ENCODE measurements at regions not wholly inside any gene's neighbourhood (a gene's known extent, or its start where the extent isn't known, plus 50 kb on each side); places are given as distances from the start of the nearest gene placed in this dataset.
"Not testable (repeated sequence)": the region's sequence is repeated elsewhere in the genome, so short reads cannot be mapped to it uniquely, and the experiment has no call there.

DNA sequence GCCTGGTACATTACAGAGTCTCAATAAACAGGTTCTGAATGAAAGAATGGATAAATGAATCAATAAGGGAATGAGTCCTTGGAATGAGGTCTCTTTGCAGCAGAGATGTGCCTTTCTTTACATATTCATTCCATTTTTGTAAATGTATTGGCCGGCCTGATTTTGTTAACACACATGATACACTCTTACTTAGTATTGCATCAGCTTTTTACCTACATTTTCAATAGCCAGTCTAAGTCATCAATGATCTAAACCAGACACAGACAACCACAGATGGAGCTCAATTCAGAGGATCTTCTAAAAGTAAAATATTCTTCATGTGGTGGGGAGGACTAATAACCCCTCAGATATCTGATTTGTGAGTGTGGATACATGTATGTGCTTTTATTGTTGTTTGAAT lies 653.1 kb downstream of the LMO4 start:
- no peak overlapping the region for H3K27ac ChIP-seq (ENCODE audit: low read depth, low read length, severe bottlenecking)
- 88 to 100% methylated on average over 1 of the region's 1 CpG for WGBS, 2 experiments (ENCODE audit: insufficient coverage in 2 of 2)
- no peaks in the 10 kb centered on the region for H3K9me3 ChIP-seq (ENCODE audit: control insufficient read depth, low read length)
- H3K36me3 ChIP-seq (ENCODE audit: control insufficient read depth, insufficient read depth, low read length) = no peaks in the 10 kb centered on the region
- H3K4me1 ChIP-seq (ENCODE audit: control insufficient read depth, insufficient read depth, low read length, poor library complexity, severe bottlenecking) = peaks cover 6% of the 10 kb centered on the region
- no peak overlapping the region for H3K4me3 ChIP-seq (ENCODE audit: extremely low read depth, insufficient read depth, low read length, poor library complexity, severe bottlenecking)

GRCh38 chr1:87983841-87984240 lies 655.2 kb downstream of the LMO4 start:
- no peaks in the 10 kb centered on the region for H3K36me3 ChIP-seq (ENCODE audit: control insufficient read depth, insufficient read depth, low read length)
- no CpG with 5 or more reads among the region's 1 CpG for WGBS, 2 experiments (ENCODE audit: insufficient coverage in 2 of 2)
- H3K4me1 ChIP-seq (ENCODE audit: control insufficient read depth, insufficient read depth, low read length, poor library complexity, severe bottlenecking) = peaks cover 6% of the 10 kb centered on the region
- H3K4me3 ChIP-seq (ENCODE audit: extremely low read depth, insufficient read depth, low read length, poor library complexity, severe bottlenecking) = no peak overlapping the region
- H3K27ac ChIP-seq (ENCODE audit: low read depth, low read length, severe bottlenecking) = no peak overlapping the region
- H3K9me3 ChIP-seq (ENCODE audit: control insufficient read depth, low read length) = no peaks in the 10 kb centered on the region

DNA sequence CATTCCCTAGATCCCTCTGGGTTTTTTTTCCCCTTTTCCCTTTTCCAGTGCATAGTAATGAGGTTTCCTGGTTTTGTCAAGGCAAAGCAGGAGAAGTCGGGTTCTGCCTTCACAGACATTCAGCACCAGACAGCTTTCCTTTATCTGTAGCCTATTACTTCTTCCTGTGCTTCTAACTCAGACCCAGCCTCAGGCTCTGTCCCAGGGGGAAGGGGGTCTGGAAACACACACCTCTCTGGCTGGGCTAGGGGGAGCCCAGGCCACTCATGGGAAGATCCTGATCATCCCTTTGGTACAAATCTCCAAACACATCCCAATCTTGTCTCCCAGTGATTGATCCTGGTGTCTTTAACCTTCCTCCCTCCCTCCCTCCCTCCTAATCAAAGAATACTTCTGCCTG lies 656.4 kb downstream of the LMO4 start:
- WGBS, 2 experiments (ENCODE audit: insufficient coverage in 2 of 2) = no CpG with 5 or more reads among the region's 1 CpG
- Histone ChIP-seq H3K4me1 (ENCODE audit: control insufficient read depth, insufficient read depth, low read length, poor library complexity, severe bottlenecking) (peaks cover 6% of the 10 kb centered on the region), H3K36me3 (ENCODE audit: control insufficient read depth, insufficient read depth, low read length) (no peaks in the 10 kb centered on the region), H3K4me3 (ENCODE audit: extremely low read depth, insufficient read depth, low read length, poor library complexity, severe bottlenecking) (no peak overlapping the region), H3K9me3 (ENCODE audit: control insufficient read depth, low read length) (no peaks in the 10 kb centered on the region), H3K27ac (ENCODE audit: low read depth, low read length, severe bottlenecking) (peak overlapping the region; percentile 25)

DNA sequence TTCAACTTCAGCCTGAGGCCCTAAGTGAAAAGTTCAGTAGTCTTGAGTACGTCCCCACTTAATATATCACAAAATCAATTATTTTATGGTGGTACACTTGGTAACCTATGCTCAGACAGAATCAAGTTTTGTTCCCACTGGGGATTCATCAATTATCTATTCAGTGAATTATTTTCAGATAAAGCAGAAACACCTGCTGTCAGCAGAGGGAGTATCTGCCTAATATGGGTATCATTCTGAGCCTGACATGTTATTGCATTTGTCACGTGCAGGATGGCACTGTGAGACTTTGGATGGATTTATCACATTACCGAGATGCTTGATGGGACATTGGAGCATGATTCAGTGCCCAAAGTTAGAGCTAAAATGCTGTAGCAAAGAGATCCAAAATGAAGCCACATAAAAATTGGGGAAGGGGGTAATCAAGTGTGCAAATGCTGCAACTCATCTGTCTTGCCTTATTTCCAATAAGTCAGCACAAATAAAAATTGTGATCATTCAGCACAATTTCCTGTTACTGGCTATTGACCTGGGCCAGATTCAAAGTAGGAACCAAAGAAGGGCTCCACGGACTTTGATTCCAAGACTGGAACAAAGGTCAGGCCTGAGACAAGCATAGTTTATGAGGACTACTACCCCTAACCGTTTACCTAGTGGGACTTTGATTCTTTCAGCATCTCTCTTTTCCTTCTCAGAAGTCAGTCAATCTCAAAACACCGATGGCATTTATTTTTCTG lies 657.6 kb downstream of the LMO4 start:
- WGBS, 2 experiments (ENCODE audit: insufficient coverage in 2 of 2) = 83 to 88% methylated on average over 4 to 5 of the region's 6 CpGs
- Histone ChIP-seq H3K9me3 (ENCODE audit: control insufficient read depth, low read length) (no peaks in the 10 kb centered on the region), H3K4me3 (ENCODE audit: extremely low read depth, insufficient read depth, low read length, poor library complexity, severe bottlenecking) (no peak overlapping the region), H3K27ac (ENCODE audit: low read depth, low read length, severe bottlenecking) (no peak overlapping the region), H3K4me1 (ENCODE audit: control insufficient read depth, insufficient read depth, low read length, poor library complexity, severe bottlenecking) (peaks cover 6% of the 10 kb centered on the region), H3K36me3 (ENCODE audit: control insufficient read depth, insufficient read depth, low read length) (no peaks in the 10 kb centered on the region)

GRCh38 chr1:87989346-87989745 lies 660.7 kb downstream of the LMO4 start:
- Histone ChIP-seq H3K36me3 (ENCODE audit: control insufficient read depth, insufficient read depth, low read length) (no peaks in the 10 kb centered on the region), H3K4me3 (ENCODE audit: extremely low read depth, insufficient read depth, low read length, poor library complexity, severe bottlenecking) (no peak overlapping the region), H3K4me1 (ENCODE audit: control insufficient read depth, insufficient read depth, low read length, poor library complexity, severe bottlenecking) (peaks cover 6% of the 10 kb centered on the region), H3K9me3 (ENCODE audit: control insufficient read depth, low read length) (no peaks in the 10 kb centered on the region), H3K27ac (ENCODE audit: low read depth, low read length, severe bottlenecking) (no peak overlapping the region)
- WGBS, 2 experiments (ENCODE audit: insufficient coverage in 2 of 2) = 83 to 94% methylated on average over 2 of the region's 2 CpGs

DNA sequence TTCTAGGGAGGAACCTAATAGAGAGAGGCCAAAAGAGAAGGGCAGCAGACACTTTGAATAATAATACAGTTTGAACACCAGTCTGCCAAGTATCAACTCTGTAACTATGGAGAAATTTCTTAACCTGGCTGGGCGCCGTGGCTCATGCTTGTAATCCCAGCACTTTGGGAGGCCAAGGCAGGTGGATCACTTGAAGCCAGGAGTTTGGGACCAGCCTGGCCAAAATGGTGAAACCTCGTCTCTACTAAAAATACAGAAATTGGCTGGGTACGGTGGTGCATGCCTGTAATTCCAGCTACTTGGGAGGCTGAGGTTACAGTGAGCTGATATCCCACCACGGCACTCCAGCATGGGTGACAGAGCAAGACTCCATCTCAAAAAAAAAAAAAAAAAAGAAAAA lies 663.9 kb downstream of the LMO4 start:
- H3K36me3 ChIP-seq (ENCODE audit: control insufficient read depth, insufficient read depth, low read length); H3K4me1 ChIP-seq (ENCODE audit: control insufficient read depth, insufficient read depth, low read length, poor library complexity, severe bottlenecking): not testable (repeated sequence)
- WGBS, 2 experiments (ENCODE audit: insufficient coverage in 2 of 2) = 93 to 94% methylated on average over 2 to 3 of the region's 5 CpGs

DNA sequence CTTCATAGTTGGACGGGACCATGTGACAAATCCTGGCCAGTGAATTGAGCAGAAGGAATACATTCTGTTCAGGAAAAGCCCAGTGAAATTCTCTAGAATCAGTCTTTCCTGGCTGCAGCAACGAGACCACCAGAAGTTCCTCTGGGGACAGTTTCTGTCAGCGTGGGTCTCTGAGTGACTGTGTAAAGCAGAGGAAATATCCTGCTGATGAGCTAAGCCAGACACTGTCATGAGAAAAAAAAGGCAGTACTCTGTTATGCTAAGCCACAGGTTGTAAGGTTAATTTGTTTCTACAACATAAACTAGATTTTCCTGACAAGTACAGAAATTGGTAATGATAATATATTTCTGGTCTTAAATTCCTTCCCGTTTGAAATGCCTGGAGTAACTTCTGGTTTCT lies 664.4 kb downstream of the LMO4 start:
- H3K27ac ChIP-seq (ENCODE audit: low read depth, low read length, severe bottlenecking) = no peak overlapping the region
- H3K36me3 ChIP-seq (ENCODE audit: control insufficient read depth, insufficient read depth, low read length) = no peaks in the 10 kb centered on the region
- 86 to 100% methylated on average over 2 to 3 of the region's 4 CpGs for WGBS, 2 experiments (ENCODE audit: insufficient coverage in 2 of 2)
- no peaks in the 10 kb centered on the region for H3K9me3 ChIP-seq (ENCODE audit: control insufficient read depth, low read length)
- no peak overlapping the region for H3K4me3 ChIP-seq (ENCODE audit: extremely low read depth, insufficient read depth, low read length, poor library complexity, severe bottlenecking)
- no peaks in the 10 kb centered on the region for H3K4me1 ChIP-seq (ENCODE audit: control insufficient read depth, insufficient read depth, low read length, poor library complexity, severe bottlenecking)

More for the DNA sequence above, 663.9 kb downstream of the LMO4 start:
- H3K27ac ChIP-seq (ENCODE audit: low read depth, low read length, severe bottlenecking); H3K4me3 ChIP-seq (ENCODE audit: extremely low read depth, insufficient read depth, low read length, poor library complexity, severe bottlenecking); H3K9me3 ChIP-seq (ENCODE audit: control insufficient read depth, low read length): not testable (repeated sequence)

- H3K9me3 ChIP-seq (ENCODE audit: control insufficient read depth, low read length) = no peaks in the 10 kb centered on the region
- H3K27ac ChIP-seq (ENCODE audit: low read depth, low read length, severe bottlenecking) = no peak overlapping the region
- H3K4me1 ChIP-seq (ENCODE audit: control insufficient read depth, insufficient read depth, low read length, poor library complexity, severe bottlenecking) = peaks cover 4% of the 10 kb centered on the region
- no peaks in the 10 kb centered on the region for H3K36me3 ChIP-seq (ENCODE audit: control insufficient read depth, insufficient read depth, low read length)
- WGBS, 2 experiments (ENCODE audit: insufficient coverage in 2 of 2) = 83 to 100% methylated on average over 1 to 2 of the region's 6 CpGs
- no peak overlapping the region for H3K4me3 ChIP-seq (ENCODE audit: extremely low read depth, insufficient read depth, low read length, poor library complexity, severe bottlenecking)
Measured at GRCh38 chr1:87999852-88000251, 671.2 kb downstream of the LMO4 start.

GRCh38 chr1:88001460-88001859 lies 672.8 kb downstream of the LMO4 start:
- peaks cover 4% of the 10 kb centered on the region for H3K4me1 ChIP-seq (ENCODE audit: control insufficient read depth, insufficient read depth, low read length, poor library complexity, severe bottlenecking)
- H3K4me3 ChIP-seq (ENCODE audit: extremely low read depth, insufficient read depth, low read length, poor library complexity, severe bottlenecking) = no peak overlapping the region
- no peaks in the 10 kb centered on the region for H3K36me3 ChIP-seq (ENCODE audit: control insufficient read depth, insufficient read depth, low read length)
- WGBS, 2 experiments (ENCODE audit: insufficient coverage in 2 of 2) = 90 to 100% methylated on average over 1 of the region's 1 CpG
- peak overlapping the region; percentile 62 for H3K27ac ChIP-seq (ENCODE audit: low read depth, low read length, severe bottlenecking)
- H3K9me3 ChIP-seq (ENCODE audit: control insufficient read depth, low read length) = no peaks in the 10 kb centered on the region

DNA sequence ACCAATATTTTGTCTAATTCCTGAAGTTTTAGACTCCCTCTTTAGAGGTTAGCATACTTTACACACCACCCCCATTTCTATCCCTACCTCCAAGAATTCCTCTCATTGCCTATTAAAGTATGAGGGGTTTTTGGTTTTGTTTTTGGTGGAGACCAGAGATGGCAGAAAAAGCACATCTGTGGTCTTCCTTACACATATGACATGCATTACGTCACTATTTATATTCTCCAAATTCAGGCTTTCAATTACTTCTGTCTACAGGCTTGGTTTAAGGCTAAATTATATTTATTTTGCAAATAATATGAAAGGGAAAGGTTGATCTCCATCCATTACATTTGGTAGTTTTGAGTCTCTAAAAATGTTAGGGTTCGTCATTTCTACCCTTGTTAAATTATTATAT lies 674.6 kb downstream of the LMO4 start:
- Histone ChIP-seq H3K9me3 (ENCODE audit: control insufficient read depth, low read length) (no peaks in the 10 kb centered on the region), H3K36me3 (ENCODE audit: control insufficient read depth, insufficient read depth, low read length) (no peaks in the 10 kb centered on the region), H3K4me1 (ENCODE audit: control insufficient read depth, insufficient read depth, low read length, poor library complexity, severe bottlenecking) (peaks cover 4% of the 10 kb centered on the region), H3K4me3 (ENCODE audit: extremely low read depth, insufficient read depth, low read length, poor library complexity, severe bottlenecking) (no peak overlapping the region), H3K27ac (ENCODE audit: low read depth, low read length, severe bottlenecking) (no peak overlapping the region)
- WGBS, 2 experiments (ENCODE audit: insufficient coverage in 2 of 2) = no CpG with 5 or more reads among the region's 2 CpGs

- Histone ChIP-seq H3K9me3 (ENCODE audit: control insufficient read depth, low read length) (no peaks in the 10 kb centered on the region), H3K36me3 (ENCODE audit: control insufficient read depth, insufficient read depth, low read length) (no peaks in the 10 kb centered on the region), H3K27ac (ENCODE audit: low read depth, low read length, severe bottlenecking) (no peak overlapping the region), H3K4me3 (ENCODE audit: extremely low read depth, insufficient read depth, low read length, poor library complexity, severe bottlenecking) (no peak overlapping the region), H3K4me1 (ENCODE audit: control insufficient read depth, insufficient read depth, low read length, poor library complexity, severe bottlenecking) (no peaks in the 10 kb centered on the region)
- no CpG with 5 or more reads among the region's 1 CpG for WGBS, 2 experiments (ENCODE audit: insufficient coverage in 2 of 2)
Measured at GRCh38 chr1:88009916-88010315, 674.2 kb upstream of the PKN2 start.

Data from mesodermal cell (in vitro differentiated cells).